Astrocyte of the spinal cord (primary cell): ENCODE measurements at regions not wholly inside any gene's neighbourhood (a gene's known extent, or its start where the extent isn't known, plus 50 kb on each side); places are given as distances from the start of the nearest gene placed in this dataset.

Experiments
- DNase-seq: peaks from one replicate; pipeline ENCODE4 v3.0.0; 2011; ENCODE audit warnings: low read depth, low spot score
- H3K4me3 ChIP-seq: 2 replicates; pipeline ENCODE4 v1.5.1; 2011; ENCODE audit warnings: low read depth, mild to moderate bottlenecking, low read length, moderate library complexity
- CTCF ChIP-seq: IDR thresholded peaks from 2 replicates; pipeline ENCODE4 v1.5.1; 2012; ENCODE audit warnings: low read depth, mild to moderate bottlenecking, low read length, inconsistent platforms
- in situ Hi-C: cut with HindIII; loops from 2 replicates; pipeline ENCODE4 v1.10.0; 2017; ENCODE audit warnings: low sequenced_read_pairs

GRCh38 chr5:167952278-167952995 lies 339.0 kb upstream of the WWC1 start:
- no peak overlapping the region for H3K4me3 ChIP-seq
- DNase-seq = no peak
- in situ Hi-C loops = no loop called here
- TF ChIP-seq CTCF = no peak

- no peak for DNase-seq
- no peak for TF ChIP-seq CTCF
- in situ Hi-C loops = no loop called here
- no peak overlapping the region for H3K4me3 ChIP-seq
Measured at GRCh38 chr5:167953151-167953798, 338.2 kb upstream of the WWC1 start.

GRCh38 chr5:167961731-167962130 lies 329.7 kb upstream of the WWC1 start:
- TF ChIP-seq CTCF = no peak
- H3K4me3 ChIP-seq = no peak overlapping the region
- in situ Hi-C loops = no loop called here
- no peak for DNase-seq

- DNase-seq = no peak
- no peak overlapping the region for H3K4me3 ChIP-seq
- in situ Hi-C loops = no loop called here
- TF ChIP-seq CTCF = peak; percentile 42
Measured at GRCh38 chr5:167964529-167964928, 326.9 kb upstream of the WWC1 start.

GRCh38 chr5:167965710-167966109 lies 325.7 kb upstream of the WWC1 start:
- no peak overlapping the region for H3K4me3 ChIP-seq
- in situ Hi-C loops = no loop called here
- TF ChIP-seq CTCF = no peak
- DNase-seq = no peak

GRCh38 chr5:167966979-167967378 lies 324.5 kb upstream of the WWC1 start:
- in situ Hi-C loops = no loop called here
- TF ChIP-seq CTCF = no peak
- no peak for DNase-seq
- no peak overlapping the region for H3K4me3 ChIP-seq
